SK-N-SH treated with all-trans-retinoic acid at 6 μM for 48 hours (cell line): ENCODE measurements at regions not wholly inside any gene's neighbourhood (a gene's known extent, or its start where the extent isn't known, plus 50 kb on each side); places are given as distances from the start of the nearest gene placed in this dataset.

Experiments used
- ATAC-seq: fragments of 200-7000 bp; cut with Tn5 transposase; 3 replicates; pipeline ENCODE4 v1.9.1; 2020; ENCODE audit warnings: mild to moderate bottlenecking, moderate library complexity
- ARNTL ChIP-seq: fragments of 450-650 bp; formaldehyde crosslinking; IDR thresholded peaks from 2 replicates; pipeline ENCODE4 v1.5.0; 2020; ENCODE audit warnings: low read depth, mild to moderate bottlenecking, moderate library complexity, borderline replicate concordance
- BACH2 ChIP-seq: fragments of 250-450 bp; sonication (Bioruptor Pico); IDR thresholded peaks from 2 replicates; pipeline ENCODE4 v1.9.0; 2021; ENCODE audit warnings: mild to moderate bottlenecking, borderline replicate concordance
- CSDC2 ChIP-seq: fragments of 250-450 bp; sonication (Bioruptor Pico); IDR thresholded peaks from 2 replicates; pipeline ENCODE4 v1.5.0; 2020; ENCODE audit warnings: mild to moderate bottlenecking, moderate library complexity
- ESRRG ChIP-seq: fragments of 250-450 bp; sonication (Bioruptor Pico); IDR thresholded peaks from 2 replicates; pipeline ENCODE4 v1.6.1; 2021; ENCODE audit warnings: mild to moderate bottlenecking
- GLIS3 ChIP-seq: fragments of 250-450 bp; sonication (Bioruptor Pico); IDR thresholded peaks from 2 replicates; pipeline ENCODE4 v1.5.0; 2020; ENCODE audit warnings: mild to moderate bottlenecking, moderate library complexity
- ISL1 ChIP-seq: fragments of 250-450 bp; sonication (Bioruptor Pico); IDR thresholded peaks from 2 replicates; pipeline ENCODE4 v2.1.2; 2022; ENCODE audit warnings: mild to moderate bottlenecking, moderate library complexity
- OSR1 ChIP-seq: fragments of 250-450 bp; sonication (Bioruptor Pico); IDR thresholded peaks from 2 replicates; pipeline ENCODE4 v1.8.0; 2022; ENCODE audit warnings: moderate library complexity, mild to moderate bottlenecking, inconsistent platforms
- PPARA ChIP-seq: fragments of 250-450 bp; sonication (Bioruptor Pico); IDR thresholded peaks from 2 replicates; pipeline ENCODE4 v1.5.0; 2020; ENCODE audit warnings: mild to moderate bottlenecking, borderline replicate concordance
- RARB ChIP-seq: fragments of 250-450 bp; sonication (Bioruptor Pico); IDR thresholded peaks from 2 replicates; pipeline ENCODE4 v1.8.0; 2021; ENCODE audit warnings: mild to moderate bottlenecking, moderate library complexity
- SNAI2 ChIP-seq: fragments of 250-450 bp; sonication (Bioruptor Pico); IDR thresholded peaks from 2 replicates; pipeline ENCODE4 v1.5.0; 2020; ENCODE audit warnings: mild to moderate bottlenecking, moderate library complexity
- TCF4 ChIP-seq: fragments of 250-450 bp; sonication (Bioruptor Pico); IDR thresholded peaks from 2 replicates; pipeline ENCODE4 v1.8.0; 2021; ENCODE audit warnings: mild to moderate bottlenecking, moderate library complexity, borderline replicate concordance
- TOX ChIP-seq: fragments of 250-450 bp; sonication (Bioruptor Pico); IDR thresholded peaks from 2 replicates; pipeline ENCODE4 v1.8.0; 2021; ENCODE audit warnings: mild to moderate bottlenecking, moderate library complexity, borderline replicate concordance
- ZC3H10 ChIP-seq: fragments of 250-450 bp; sonication (Bioruptor Pico); IDR thresholded peaks from 2 replicates; pipeline ENCODE4 v1.5.1; 2021; ENCODE audit warnings: mild to moderate bottlenecking, moderate library complexity
- ZFP30 ChIP-seq: fragments of 450-650 bp; formaldehyde crosslinking; IDR thresholded peaks from 2 replicates; pipeline ENCODE4 v1.5.0; 2022; ENCODE audit warnings: mild to moderate bottlenecking, moderate library complexity
- ZNF70 ChIP-seq: fragments of 450-650 bp; formaldehyde crosslinking; IDR thresholded peaks from 2 replicates; pipeline ENCODE4 v1.5.0; 2020; ENCODE audit warnings: mild to moderate bottlenecking, moderate library complexity
- ZNF8 ChIP-seq: fragments of 450-650 bp; formaldehyde crosslinking; IDR thresholded peaks from 2 replicates; pipeline ENCODE4 v1.5.0; 2020; ENCODE audit warnings: mild to moderate bottlenecking, moderate library complexity
- TF ChIP-seq, protein P1 (sequence below): fragments of 250-450 bp; sonication (Bioruptor Pico); IDR thresholded peaks from 2 replicates; pipeline ENCODE4 v1.8.0; 2021; ENCODE audit warnings: low read depth, mild to moderate bottlenecking, moderate library complexity, borderline replicate concordance
- TF ChIP-seq, protein P2 (sequence below): fragments of 250-450 bp; sonication (Bioruptor Pico); IDR thresholded peaks from 2 replicates; pipeline ENCODE4 v1.5.1; 2020; ENCODE audit warnings: low read depth, mild to moderate bottlenecking, moderate library complexity
- TF ChIP-seq, protein P3 (sequence below): fragments of 250-450 bp; sonication (Bioruptor Pico); IDR thresholded peaks from 2 replicates; pipeline ENCODE4 v1.5.0; 2020; ENCODE audit warnings: mild to moderate bottlenecking, moderate library complexity
- TF ChIP-seq, protein P4 (sequence below): fragments of 250-450 bp; sonication (Bioruptor Pico); IDR thresholded peaks from 2 replicates; pipeline ENCODE4 v1.8.0; 2020; ENCODE audit warnings: mild to moderate bottlenecking, moderate library complexity, borderline replicate concordance
- TF ChIP-seq, protein P5 (sequence below): fragments of 250-450 bp; sonication (Bioruptor Pico); IDR thresholded peaks from 2 replicates; pipeline ENCODE4 v1.5.1; 2021; ENCODE audit warnings: mild to moderate bottlenecking, moderate library complexity

DNA sequence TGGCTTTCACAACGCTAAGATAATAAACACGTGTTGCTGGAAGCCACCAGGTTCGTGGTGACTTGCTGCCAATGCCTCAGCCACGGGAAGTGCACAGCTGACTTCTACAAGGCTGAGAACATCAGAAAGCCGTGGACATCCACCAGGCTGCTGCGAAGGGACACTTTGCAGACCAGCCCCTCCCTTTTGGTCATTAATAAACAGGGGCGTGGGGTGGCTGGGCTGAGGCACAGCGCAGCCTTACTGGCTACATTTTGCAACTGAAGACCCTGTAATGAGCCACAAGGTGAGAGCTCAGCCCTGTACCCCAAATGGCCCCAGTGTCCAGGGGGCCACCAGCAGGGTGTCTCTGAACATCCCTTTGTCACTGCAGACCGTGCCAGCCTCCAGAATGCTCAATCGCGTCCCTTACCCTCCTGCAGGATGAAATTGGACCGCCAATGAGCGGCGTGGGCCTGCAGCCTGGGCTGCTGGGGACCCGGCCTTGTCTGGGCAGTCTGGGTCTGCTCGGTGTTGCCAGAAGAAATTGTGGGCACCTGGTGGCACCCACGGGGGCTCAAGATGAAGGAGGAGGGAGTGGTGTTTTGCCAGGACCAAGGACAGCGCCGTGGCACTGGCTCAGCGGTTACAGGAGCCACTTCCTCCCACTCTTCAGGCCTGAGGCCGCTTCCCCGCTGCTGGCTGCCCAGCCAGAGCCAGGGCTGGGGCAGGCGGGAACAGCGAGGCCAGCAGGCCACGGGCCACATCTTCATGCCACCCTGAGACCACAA is 181.9 kb downstream of the CTTN start:
- no peak for TF ChIP-seq ISL1 (CRISPR knock-in tag)
- TF ChIP-seq, protein P1, sequence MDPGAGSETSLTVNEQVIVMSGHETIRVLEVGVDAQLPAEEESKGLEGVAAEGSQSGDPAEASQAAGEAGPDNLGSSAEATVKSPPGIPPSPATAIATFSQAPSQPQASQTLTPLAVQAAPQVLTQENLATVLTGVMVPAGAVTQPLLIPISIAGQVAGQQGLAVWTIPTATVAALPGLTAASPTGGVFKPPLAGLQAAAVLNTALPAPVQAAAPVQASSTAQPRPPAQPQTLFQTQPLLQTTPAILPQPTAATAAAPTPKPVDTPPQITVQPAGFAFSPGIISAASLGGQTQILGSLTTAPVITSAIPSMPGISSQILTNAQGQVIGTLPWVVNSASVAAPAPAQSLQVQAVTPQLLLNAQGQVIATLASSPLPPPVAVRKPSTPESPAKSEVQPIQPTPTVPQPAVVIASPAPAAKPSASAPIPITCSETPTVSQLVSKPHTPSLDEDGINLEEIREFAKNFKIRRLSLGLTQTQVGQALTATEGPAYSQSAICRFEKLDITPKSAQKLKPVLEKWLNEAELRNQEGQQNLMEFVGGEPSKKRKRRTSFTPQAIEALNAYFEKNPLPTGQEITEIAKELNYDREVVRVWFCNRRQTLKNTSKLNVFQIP = no peak
- no peak for TF ChIP-seq BACH2 (CRISPR knock-in tag)
- TF ChIP-seq TCF4 (CRISPR knock-in tag) = no peak
- TF ChIP-seq, protein P2, sequence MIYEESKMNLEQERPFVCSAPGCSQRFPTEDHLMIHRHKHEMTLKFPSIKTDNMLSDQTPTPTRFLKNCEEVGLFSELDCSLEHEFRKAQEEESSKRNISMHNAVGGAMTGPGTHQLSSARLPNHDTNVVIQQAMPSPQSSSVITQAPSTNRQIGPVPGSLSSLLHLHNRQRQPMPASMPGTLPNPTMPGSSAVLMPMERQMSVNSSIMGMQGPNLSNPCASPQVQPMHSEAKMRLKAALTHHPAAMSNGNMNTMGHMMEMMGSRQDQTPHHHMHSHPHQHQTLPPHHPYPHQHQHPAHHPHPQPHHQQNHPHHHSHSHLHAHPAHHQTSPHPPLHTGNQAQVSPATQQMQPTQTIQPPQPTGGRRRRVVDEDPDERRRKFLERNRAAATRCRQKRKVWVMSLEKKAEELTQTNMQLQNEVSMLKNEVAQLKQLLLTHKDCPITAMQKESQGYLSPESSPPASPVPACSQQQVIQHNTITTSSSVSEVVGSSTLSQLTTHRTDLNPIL (CRISPR knock-in tag) = no peak
- no peak for TF ChIP-seq ZNF70
- no peak for TF ChIP-seq ZFP30 (CRISPR knock-in tag)
- TF ChIP-seq SNAI2 = no peak
- no peak for TF ChIP-seq ARNTL (CRISPR knock-in tag)
- TF ChIP-seq CSDC2 (CRISPR knock-in tag) = no peak
- TF ChIP-seq OSR1 = no peak
- no peak for TF ChIP-seq ZC3H10 (CRISPR knock-in tag)
- no peak for TF ChIP-seq PPARA (CRISPR knock-in tag)
- no peak for TF ChIP-seq TOX (CRISPR knock-in tag)
- TF ChIP-seq, protein P3, sequence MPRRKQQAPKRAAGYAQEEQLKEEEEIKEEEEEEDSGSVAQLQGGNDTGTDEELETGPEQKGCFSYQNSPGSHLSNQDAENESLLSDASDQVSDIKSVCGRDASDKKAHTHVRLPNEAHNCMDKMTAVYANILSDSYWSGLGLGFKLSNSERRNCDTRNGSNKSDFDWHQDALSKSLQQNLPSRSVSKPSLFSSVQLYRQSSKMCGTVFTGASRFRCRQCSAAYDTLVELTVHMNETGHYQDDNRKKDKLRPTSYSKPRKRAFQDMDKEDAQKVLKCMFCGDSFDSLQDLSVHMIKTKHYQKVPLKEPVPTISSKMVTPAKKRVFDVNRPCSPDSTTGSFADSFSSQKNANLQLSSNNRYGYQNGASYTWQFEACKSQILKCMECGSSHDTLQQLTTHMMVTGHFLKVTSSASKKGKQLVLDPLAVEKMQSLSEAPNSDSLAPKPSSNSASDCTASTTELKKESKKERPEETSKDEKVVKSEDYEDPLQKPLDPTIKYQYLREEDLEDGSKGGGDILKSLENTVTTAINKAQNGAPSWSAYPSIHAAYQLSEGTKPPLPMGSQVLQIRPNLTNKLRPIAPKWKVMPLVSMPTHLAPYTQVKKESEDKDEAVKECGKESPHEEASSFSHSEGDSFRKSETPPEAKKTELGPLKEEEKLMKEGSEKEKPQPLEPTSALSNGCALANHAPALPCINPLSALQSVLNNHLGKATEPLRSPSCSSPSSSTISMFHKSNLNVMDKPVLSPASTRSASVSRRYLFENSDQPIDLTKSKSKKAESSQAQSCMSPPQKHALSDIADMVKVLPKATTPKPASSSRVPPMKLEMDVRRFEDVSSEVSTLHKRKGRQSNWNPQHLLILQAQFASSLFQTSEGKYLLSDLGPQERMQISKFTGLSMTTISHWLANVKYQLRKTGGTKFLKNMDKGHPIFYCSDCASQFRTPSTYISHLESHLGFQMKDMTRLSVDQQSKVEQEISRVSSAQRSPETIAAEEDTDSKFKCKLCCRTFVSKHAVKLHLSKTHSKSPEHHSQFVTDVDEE (CRISPR knock-in tag) = no peak
- no peak for TF ChIP-seq ZNF8 (CRISPR knock-in tag)
- no peak for TF ChIP-seq RARB (CRISPR knock-in tag)
- TF ChIP-seq, protein P4, sequence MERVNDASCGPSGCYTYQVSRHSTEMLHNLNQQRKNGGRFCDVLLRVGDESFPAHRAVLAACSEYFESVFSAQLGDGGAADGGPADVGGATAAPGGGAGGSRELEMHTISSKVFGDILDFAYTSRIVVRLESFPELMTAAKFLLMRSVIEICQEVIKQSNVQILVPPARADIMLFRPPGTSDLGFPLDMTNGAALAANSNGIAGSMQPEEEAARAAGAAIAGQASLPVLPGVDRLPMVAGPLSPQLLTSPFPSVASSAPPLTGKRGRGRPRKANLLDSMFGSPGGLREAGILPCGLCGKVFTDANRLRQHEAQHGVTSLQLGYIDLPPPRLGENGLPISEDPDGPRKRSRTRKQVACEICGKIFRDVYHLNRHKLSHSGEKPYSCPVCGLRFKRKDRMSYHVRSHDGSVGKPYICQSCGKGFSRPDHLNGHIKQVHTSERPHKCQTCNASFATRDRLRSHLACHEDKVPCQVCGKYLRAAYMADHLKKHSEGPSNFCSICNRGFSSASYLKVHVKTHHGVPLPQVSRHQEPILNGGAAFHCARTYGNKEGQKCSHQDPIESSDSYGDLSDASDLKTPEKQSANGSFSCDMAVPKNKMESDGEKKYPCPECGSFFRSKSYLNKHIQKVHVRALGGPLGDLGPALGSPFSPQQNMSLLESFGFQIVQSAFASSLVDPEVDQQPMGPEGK (CRISPR knock-in tag) = no peak
- no peak for TF ChIP-seq GLIS3 (CRISPR knock-in tag)
- no peak for TF ChIP-seq ESRRG (CRISPR knock-in tag)
- ATAC-seq = no peak

DNA sequence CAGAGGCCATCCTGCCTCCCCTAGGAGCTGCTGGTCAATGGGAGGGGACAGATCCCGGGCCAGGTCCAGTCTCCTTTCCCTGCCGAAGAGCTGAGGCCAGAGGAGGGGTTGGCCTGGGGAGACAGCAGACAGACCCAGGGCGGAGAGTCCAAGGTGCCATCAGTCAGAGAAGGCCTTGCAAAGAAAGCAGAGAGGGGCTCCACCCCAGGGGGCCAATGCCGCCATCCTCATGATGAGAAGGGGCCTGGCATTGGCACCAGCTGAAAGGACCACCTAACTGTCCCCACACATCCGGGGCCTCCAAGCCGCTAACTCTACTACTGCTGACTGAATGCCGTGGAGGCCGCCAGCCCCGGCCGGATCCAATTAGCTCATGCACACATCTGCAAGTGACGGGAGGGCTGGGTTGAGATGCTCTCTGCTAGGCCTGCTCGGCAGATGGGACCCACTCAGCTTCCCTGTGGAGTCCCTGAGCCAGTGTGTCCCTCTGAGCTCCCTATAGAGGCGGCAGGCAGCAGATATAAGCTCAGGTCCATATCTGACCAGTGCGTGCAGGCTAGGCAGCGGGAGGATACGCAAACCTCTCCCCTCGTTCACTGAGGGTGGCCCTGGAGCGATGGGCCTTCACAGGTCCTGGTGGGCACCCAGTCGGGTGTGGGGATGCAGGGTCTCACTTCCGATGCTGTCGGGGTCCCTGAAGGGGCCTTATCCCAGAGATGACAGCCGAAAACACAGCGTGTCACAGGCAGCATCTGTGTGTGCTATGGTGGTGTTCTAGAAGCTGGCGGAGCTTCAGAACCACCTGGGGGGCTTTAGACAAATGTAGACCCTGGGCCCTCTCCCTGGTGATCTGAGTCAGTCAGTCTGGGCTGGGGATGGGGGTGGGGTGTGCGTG is 183.9 kb downstream of the CTTN start:
- ATAC-seq = peak; percentile 28; the same call in 1 of the 3 replicates
- no peak for TF ChIP-seq SNAI2
- TF ChIP-seq, protein P4 (CRISPR knock-in tag) = no peak
- no peak for TF ChIP-seq TOX (CRISPR knock-in tag)
- no peak for TF ChIP-seq RARB (CRISPR knock-in tag)
- TF ChIP-seq, protein P5, sequence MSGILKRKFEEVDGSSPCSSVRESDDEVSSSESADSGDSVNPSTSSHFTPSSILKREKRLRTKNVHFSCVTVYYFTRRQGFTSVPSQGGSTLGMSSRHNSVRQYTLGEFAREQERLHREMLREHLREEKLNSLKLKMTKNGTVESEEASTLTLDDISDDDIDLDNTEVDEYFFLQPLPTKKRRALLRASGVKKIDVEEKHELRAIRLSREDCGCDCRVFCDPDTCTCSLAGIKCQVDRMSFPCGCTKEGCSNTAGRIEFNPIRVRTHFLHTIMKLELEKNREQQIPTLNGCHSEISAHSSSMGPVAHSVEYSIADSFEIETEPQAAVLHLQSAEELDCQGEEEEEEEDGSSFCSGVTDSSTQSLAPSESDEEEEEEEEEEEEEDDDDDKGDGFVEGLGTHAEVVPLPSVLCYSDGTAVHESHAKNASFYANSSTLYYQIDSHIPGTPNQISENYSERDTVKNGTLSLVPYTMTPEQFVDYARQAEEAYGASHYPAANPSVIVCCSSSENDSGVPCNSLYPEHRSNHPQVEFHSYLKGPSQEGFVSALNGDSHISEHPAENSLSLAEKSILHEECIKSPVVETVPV (CRISPR knock-in tag) = no peak
- no peak for TF ChIP-seq OSR1
- TF ChIP-seq TCF4 (CRISPR knock-in tag) = peak; percentile 54; the same call in 1 of the 2 replicates
- TF ChIP-seq ISL1 (CRISPR knock-in tag) = no peak
